WI38 (cell line): ENCODE measurements at regions not wholly inside any gene's neighbourhood (a gene's known extent, or its start where the extent isn't known, plus 50 kb on each side); places are given as distances from the start of the nearest gene placed in this dataset.

ENCODE experiments used
- H3K4me3 ChIP-seq: 2 replicates; pipeline ENCODE4 v1.5.1; 2011; ENCODE audit warnings: low read depth, mild to moderate bottlenecking, control low read depth, low read length
- CTCF ChIP-seq: IDR thresholded peaks from 2 replicates; pipeline ENCODE4 v1.5.1; 2012; ENCODE audit warnings: low read depth, mild to moderate bottlenecking, control low read depth, low read length

GRCh38 chr2:4576075-4576474 lies 872.7 kb downstream of the DCDC2C start:
- H3K4me3 ChIP-seq: no peak overlapping the region
- TF ChIP-seq CTCF: no peak

DNA sequence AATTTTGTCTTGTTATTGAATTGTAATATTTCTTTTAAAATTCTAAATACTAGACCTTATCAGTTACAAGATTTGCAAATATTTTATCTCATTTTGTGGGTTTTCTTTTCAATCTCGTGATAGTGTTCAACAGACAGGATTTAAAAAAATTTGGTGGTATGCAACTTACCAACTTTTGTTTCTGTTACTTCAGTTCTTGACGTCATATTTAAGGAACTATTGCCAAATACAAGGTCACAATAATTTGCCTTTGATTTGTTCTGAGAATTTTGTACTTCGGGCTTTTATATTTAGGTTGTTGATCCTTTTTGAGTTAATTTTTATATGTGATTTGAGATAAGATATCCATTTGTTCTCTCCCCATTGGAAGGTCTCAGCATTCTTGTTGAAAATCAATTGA lies 876.6 kb downstream of the DCDC2C start:
- TF ChIP-seq CTCF: no peak

GRCh38 chr2:4585057-4585635 lies 881.8 kb downstream of the DCDC2C start:
- TF ChIP-seq CTCF: no peak
- no peak overlapping the region for H3K4me3 ChIP-seq

More for the DNA sequence above, 876.6 kb downstream of the DCDC2C start:
- no peak overlapping the region for H3K4me3 ChIP-seq

DNA sequence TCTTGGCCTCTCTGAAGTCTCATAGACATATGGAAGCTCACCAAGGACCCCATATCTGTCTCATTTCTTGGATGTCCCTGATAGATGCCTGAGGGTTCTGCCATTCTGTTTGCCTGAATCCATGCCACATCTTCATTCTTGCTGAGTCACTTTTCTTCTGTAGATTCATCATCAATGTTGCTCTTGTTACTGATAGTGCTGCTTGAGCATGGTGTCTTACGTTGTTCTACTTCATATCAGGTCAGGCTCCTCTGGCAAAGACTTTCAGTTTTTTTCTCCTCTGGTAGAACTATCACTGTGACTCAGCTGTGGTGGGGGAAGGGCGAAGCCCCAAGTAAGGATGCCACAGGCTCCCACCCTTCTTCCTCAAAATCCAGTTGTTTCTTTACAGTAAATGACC lies 885.2 kb downstream of the DCDC2C start:
- no peak for TF ChIP-seq CTCF
- no peak overlapping the region for H3K4me3 ChIP-seq

GRCh38 chr2:4591261-4591660 lies 887.9 kb downstream of the DCDC2C start:
- TF ChIP-seq CTCF: no peak
- no peak overlapping the region for H3K4me3 ChIP-seq

DNA sequence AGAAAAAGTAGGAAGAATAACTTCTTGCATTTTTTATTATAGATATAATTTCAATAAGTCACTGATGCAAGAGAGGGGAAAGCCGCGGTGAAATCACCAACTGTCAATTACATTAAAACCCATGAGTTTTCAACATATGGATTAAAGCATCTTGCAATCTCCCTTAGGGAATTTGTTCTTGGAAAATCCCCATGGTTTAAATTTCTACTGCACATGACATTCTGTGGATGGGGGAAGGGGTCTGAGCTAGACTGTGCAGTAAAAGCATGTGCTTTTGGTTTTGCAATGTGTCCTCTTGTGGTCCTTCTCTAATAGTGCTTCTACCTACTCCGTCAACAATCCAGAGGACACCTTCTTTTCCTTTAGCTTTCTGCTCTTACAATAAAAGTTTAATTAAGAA lies 894.0 kb downstream of the DCDC2C start:
- no peak overlapping the region for H3K4me3 ChIP-seq
- no peak for TF ChIP-seq CTCF

DNA sequence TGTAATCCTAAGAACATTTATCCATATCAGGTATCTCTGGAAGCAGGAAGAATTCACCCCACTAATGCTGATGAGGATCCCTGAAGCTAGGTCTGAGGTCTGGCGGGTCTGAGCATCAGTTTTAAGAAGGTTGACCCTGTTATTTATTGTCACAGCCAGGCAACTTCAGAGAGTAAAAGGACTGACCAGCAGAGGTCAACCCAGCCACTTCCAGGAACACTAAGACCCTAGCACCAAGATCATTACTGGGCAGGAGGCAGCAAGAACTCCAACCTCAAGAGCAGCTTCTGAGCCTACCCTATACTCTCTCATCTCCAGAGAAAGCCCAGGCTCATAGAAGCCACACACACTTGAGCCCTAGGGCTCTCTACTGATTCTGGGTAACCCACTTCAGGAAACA lies 901.4 kb downstream of the DCDC2C start:
- no peak for TF ChIP-seq CTCF

More for the DNA sequence above, 901.4 kb downstream of the DCDC2C start:
- H3K4me3 ChIP-seq: no peak overlapping the region
